Activated CD4-positive, alpha-beta T cell treated with anti-CD3 and anti-CD28 coated beads for 48 hours (primary cell): ENCODE measurements at regions not wholly inside any gene's neighbourhood (a gene's known extent, or its start where the extent isn't known, plus 50 kb on each side); places are given as distances from the start of the nearest gene placed in this dataset.

Source experiments
- DNase-seq: peaks from one replicate; pipeline ENCODE4 v3.0.0-alpha.2; 2020

DNA sequence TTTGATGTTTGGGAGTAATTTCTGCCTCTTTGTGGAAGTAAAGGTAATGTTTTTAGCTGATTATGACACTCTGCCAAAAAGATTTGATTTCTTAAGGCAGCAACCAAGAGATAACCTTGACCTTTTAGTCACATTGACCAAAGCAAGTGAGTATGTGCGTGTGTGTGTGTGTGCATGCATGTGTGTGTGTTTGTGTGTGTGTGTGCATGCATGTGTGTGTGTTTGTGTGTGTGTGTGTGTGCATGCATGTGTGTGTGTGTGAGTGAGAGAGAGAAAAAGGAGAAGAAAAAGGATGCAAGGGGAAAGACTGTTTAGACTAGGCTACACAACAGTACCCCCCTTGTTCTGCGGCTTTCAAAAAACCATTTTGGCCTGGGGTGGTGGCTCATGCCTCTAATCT lies 88.1 kb upstream of the NPVF start:
- no peak for DNase-seq

DNA sequence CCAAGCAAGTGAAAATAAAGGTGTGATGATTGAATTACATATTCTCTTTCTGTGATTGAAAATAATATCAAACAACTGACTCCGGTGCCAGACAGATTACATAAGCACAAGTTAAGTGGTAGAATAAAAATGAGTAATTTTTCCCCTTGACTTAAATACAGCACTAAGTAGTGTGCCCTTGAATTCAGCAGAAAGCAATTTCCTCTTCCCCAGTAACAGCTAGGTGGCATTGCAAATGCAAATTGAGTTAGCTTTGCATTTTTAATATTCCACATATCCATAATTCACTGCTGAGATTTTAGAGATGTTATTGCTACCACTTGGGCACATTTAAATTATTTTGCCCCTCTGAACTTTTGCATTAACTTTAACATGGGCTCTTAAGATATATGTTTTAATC lies 89.8 kb upstream of the NPVF start:
- no peak for DNase-seq

DNA sequence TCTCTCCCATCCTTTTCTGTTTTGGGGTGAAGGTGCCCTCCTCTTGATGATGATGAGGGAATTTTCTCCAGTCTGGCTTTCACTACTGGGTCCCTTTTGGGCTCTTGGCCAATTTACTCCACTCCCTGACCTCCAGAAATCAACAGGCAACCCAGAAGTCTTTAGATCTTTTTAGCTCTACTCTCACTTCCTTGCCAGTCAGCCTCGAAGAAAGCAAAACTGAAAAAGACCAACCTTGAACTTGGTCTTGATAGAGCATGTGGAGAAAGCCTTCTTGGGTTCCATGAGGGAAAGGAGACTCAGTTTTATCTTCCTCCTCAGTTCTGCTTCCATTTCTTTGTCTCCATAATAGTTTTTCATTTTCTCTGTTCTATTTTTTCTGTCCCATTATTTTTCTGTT lies 91.4 kb upstream of the NPVF start:
- no peak for DNase-seq

DNA sequence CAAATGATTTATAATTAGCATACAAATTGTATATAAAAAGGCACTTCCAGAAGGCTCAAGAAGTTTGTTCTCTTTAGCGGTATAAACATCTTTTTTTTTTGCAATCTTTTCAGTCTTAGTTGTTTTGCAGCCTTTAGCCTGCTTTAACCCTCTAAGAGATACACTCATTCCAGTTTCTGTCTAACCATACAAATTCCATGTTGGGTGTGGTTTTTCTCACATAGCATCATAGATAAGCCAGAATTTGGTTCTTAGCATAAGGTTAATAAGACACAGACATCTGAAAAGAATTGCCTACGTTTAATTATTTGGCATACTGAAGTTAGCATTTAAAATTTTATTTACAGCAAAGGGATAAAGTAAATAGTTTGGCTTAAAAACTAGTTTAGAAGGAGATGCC lies 92.5 kb upstream of the NPVF start:
- no peak for DNase-seq

DNA sequence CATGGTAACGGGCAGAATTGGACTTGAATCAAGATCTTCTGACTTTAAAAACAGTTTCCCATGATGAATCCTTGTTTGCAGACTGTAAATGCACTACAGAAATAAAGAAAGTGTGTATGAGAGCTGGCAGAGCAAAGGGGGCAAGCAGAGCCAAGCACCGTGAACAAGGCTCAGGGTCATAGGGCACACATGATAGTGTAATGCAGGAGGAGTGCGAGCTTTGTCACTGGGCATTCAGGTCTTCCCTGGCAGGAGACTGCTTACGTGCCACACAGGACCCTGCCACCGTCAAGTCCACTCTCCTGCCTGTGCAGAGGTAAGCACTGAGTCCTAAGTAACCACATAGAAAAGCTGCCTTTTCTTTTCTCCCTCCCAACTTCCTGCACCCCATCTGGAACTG lies 93.1 kb upstream of the NPVF start:
- DNase-seq, result no peak

DNA sequence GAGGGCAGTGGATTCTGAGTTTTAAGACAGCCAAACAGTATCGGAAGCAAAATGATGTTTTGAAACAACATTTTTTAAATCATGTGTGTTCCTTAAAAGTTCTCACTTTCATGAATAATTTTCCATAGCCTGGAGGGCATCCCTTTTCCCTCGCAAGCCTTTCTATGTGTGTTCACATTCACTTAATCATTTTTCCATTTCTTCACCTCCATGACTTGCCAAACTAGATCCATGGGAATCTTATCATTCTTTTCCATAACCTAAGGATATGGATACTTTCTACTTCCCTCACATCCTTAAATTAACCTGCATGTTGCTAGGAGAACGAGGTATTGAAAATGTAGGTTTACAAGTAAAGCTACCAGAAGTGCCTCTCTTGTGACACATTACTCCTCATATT lies 94.2 kb upstream of the NPVF start:
- DNase-seq, result no peak

DNA sequence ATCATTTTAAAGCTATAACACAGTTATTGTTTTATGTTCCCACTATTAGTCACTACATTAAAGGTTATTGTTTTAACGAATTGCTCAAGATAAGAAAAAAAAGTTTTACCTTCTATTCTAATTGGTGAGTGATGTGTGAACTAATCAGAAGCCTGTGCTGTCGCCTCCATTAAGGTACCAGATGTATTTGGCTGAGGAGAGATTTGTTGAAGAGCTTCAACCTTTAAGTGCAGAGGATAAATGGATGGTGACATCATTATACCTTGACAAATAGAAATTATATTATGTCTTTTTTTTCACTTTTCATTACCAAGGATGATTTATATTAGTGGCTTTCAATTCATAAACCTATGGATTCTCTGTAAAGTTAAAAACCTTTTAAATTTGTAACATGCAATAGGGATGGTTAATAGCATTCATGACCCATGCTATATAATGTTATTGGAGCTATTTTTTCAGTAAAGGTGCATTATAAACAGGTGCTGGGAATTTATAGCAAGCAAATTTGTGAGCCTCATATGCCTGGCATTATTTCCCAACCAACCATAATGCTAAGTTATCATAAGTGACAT lies 97.0 kb upstream of the NPVF start:
- no peak for DNase-seq

DNA sequence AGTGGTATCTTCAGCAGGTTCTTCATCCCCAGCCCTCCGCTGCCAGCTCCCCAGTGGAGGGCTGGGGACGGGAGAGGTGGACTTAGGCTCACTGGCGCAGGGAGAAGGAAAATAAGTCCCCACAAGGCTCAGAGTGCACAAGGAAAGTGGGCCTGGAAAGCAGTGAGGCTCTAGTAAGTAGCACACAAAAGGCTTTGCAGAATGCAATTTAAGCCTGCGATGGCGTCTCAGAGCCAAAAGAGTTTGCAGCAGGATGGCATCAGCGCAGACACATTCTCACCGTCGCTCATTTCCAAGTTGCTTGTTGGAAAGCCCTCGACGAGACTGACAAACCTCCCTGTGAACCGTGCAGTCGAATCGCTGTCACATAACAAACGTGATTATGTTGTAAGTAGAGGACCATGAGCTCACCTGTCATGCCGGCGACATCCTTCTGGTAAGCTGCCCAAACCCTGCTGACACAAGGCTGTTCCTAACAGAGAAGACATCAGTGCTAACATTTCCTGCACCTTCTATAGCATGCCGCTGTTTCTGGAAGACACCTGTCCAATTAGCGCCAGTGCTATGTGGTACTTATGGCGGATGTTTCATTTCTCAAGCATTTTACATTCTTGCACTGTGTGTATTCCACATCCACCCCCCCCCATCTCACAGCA lies 98.3 kb upstream of the NPVF start:
- no peak for DNase-seq

DNA sequence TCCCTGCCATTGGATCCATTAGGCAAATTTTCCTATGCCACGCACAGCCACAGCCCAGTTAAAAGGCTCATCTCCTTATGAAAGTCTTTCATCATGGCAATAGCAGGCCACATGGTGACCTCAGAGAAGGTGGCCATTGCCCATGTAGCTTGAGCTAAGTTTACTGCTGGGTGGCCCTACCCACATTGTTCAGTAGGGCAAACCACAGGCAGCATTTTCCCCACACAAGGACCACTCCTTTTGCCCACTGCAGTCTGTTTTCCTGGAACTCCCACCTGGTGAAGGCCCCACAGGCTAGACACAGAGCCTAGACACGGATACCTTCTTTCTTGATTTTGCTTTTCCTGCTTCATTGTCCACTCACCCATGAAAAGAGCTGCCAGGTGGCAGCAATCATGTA lies 101.5 kb upstream of the NPVF start:
- no peak for DNase-seq

DNA sequence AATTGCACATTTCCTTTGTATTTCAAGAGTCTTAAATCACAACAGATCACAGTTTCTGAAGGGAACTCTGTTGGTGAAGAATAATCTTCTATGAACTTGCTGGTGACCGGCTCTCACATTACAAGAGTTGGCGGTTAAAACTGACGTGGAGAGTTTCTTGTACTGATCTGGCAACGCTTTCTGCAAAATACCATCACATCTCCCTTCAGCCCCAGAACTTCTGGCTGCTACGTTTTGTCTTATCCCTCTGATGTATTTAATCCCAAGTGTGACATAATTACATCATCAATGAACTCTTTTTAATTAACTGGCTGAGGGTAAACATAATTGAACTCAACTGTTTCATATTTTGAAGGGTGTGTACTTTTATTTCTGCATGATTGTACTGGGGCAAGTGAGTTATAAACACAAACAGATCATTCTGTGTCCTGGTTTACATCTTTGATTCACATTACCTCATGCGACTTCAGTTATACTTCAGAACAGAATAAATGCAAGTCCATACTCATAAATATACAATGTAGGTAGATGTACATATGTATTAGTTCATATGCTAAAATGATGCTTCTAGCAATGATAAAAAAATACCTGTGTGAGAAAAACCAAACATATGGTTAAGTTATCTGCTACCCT lies 105.1 kb upstream of the NPVF start:
- no peak for DNase-seq

DNA sequence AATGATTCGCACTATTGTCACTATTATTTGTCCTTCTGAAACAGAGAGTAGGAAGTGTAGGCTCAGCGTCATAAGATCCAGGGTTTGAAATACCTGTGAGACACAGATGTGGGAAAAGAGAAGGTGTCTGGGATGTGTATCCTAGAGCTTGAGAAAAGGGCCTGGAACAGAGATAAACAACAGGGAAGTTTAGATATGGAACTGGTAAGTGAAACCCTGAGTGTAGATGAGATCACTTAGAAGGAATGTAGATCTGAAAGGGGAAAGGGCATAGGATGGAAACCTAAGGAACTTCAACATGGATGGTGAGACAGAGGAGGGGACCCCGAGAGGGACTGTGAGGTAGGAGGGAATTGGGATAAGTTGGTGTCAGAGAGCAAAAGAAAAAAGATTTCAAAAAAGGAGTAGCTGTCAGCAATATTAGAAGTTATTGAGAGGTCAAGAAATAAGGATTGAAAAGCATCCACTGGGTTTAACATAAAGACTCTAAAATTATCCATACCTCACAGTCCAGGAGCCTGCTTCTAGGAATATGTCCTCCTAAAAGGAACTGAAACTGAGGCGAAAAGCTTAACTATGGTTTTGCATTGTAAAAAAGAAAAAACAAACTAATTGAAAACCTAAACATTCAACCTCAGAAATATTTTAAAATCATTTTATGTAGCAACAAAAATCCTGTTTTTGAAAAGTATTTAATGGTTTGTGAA lies 119.2 kb upstream of the NPVF start:
- DNase-seq, result no peak

DNA sequence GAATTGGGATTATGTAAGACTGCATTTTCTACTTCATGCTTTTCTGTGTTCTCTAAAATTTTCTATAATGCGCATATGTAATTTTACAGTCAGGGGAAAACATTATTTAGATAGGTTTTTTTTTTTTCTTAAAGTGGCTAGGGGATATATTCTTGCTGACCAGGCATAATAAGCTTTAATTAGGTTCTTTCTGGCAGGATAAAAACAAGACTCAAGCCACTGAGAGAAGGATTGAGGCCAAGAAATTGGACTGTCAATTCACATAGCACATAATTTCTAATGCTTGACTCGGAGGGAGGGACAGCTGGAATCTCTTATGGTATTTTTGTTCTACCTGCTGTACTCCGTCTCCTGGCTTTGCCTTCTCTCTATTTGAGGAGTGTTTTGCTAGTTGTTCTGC lies 119.8 kb upstream of the NPVF start:
- no peak for DNase-seq

DNA sequence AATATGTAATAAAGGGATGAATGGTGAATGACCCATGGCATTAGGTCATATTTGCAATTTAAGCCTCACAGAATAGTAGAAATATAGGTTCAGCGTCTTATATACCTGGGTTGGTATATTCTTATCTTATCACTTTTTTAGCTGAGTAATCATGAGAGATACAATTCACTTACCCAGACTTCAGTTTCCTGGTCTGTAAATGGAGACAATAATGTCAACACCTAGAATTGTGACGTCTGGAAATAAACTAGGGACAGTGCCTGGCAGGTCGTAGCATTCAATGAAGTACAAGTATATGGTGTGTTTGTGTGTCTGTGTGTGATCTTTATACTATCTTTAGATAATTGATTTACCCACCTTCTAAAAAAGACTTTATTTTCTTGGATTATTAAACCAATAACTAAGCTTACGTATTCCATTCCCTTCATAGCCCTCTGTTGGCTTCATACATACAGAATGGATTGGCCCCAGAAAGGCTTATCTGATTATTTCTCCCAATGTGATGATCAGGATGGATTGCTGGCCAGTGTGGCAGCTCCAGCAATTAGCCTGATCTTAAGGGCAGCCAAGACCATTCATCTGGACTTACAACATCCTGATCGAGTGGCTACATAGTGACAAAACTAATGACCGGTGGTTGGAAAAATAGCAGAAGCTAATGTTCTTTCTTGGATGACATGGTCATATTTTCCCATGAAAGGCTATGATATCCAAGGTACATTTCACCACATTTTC lies 121.2 kb upstream of the NPVF start:
- no peak for DNase-seq

DNA sequence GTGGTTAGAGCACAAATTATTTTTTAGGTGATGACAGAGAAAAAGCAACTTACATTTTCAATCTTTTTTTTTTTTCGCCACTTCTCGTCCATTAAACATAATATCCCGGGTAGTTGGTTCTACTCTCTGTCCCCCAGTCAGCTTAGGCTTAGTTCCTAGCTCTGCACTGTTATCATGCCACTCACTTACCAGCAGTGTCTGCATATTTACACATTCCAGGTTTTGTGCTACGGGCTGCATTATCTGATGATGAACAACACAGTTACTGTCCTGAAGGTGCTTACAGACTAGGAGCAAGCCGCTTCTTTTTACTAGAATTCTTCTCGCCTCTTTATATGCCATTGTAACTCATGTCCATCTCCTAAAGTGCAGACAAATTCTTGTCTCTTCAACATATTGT lies 121.8 kb upstream of the NPVF start:
- DNase-seq, result no peak

DNA sequence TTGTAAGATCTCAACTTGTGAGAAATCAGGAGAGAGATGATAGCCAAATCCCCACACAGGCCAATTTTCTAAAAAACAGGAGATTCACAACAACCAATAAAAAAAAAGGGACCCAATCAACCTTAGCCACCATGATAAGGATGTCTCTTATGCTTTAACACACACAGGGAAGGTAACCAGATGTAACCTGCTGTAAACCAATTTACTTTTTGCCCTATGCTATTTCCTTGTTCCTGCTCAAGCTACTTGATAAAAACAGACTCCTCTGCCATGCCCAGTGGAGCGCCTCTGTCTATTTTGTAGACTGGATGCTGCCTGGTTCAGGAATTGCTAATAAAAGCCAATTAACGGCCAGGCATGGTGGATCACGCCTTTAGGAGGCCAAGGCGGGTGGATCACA lies 123.5 kb upstream of the NPVF start:
- DNase-seq, result no peak

DNA sequence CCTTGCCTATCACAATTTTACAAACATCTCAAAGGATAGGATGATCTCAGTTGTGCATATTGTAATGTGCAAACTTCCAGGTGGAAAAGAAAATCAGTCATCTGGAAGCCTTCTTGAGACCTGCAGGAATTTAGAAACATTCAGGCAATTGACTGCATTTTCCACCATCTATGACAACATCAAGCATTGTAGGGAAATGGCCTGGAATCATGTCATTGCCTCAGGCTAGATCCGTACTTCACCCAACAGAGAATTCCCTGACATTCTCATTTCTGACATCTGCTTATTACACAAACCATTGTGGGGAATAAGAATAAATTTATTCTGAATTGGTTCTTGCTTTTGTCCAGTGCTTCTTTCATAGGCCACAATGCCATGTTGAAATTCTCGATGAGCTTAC lies 124.9 kb upstream of the NPVF start:
- no peak for DNase-seq

DNA sequence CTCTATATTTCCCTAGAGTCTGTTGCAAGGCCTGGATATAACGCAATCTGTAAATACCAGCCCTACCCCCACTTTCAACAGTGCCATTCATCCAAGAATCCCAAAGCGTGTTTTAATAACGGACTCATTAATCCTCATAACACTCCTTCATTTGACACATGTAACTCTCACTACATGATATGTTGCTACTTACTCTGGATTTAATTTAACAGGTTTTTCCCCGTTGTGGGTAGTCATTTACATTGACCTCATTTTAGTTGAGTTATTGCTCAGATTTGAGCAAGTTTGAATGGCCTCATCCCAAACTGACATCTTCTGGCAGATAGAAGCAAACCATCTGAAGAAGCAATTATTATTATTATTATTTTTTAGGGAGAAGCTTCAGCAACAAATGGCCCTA lies 125.4 kb upstream of the NPVF start:
- DNase-seq, result no peak

DNA sequence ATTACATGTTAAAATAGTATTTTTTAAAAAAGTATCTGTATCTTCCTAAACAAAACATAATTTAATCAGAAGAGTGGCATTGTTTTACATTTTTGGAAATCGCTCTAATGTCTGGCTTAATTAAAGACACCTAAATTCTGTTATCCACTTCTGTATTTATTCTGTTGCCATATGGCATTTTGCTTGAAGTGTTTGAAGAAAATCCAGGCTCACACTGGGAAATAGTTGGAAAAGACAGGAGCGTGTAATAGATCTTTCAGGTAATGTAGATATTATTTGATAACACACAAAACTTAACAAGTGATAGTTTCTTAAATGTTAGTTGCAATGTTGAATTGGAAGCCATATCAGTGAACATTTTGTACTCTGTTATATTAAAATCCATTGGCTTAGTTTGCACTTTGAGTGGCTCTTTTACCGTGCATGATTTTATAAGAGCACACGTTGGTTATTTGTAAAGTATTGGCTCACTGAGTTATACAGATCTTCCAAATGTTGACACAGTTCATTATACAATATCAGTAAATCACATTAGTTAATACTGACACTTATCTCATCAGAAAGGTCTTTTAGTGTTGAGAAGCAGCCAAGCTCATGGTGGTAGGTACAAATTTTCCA lies 128.4 kb upstream of the NPVF start:
- DNase-seq, result no peak

DNA sequence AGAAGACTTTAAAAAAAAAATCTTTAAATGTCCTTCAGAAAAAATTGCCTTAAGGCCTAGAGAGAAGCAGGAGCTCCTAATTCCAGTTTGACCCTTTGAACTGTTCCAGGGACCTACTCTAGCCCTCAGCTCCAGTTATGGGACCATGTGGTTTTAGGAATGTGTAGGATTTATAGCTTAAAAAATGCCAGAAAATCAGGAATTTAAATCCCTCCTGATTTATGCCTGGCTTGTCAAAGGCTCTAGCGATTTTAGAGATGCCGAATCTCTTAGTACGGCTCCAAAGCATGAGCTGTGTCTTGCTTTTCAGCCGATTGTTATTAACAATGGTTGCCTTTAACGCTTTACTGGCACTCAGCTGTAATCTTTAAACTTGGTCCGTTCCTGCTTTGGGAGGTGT lies 130.6 kb upstream of the NPVF start:
- DNase-seq, result no peak

DNA sequence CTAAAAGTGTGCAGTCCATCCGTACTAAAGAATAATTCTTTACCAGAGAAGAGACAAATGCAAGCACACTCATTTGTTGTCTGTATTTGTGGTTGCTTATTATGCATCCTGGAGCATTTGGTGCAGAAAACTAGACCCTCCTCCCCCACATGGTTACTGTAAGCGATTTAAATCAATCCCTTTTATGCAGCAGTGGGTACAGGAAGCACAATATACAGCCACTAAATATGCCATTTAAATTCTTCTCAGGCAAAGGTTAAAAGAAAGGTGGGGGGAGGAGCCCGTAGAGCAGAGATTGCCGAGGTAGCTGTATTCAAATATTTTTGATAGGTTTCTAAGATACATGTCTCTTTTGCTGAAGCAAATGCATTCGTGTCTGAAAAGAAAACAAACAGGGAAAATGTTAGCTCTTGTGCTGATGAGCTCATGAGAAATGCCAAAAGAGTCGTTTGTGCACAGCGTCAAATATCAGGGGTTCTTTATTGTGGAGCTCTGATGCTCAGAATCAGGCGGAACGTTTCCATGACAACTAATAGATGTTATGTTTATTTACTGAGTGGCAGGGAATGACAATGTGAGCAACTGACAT lies 131.3 kb upstream of the NPVF start:
- no peak for DNase-seq

DNA sequence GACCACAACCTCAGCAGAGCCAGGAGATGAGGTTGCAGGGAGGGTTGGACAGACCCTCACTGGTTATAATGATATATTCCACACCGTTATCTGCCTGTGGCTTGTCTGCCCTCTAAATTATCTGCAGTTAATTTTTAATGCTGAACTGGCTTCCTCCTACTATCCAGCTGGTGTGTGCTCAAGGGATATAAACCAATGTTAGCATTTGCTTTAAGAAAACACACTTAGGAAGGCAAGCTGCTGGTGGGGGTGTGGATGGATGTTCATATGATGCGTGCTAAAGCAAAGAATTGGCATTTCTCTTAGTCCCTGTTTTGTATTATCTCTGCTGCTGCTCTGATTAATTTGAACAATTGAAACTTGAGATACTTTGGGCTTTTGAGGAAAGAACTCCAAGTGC lies 132.2 kb upstream of the NPVF start:
- DNase-seq, result no peak

DNA sequence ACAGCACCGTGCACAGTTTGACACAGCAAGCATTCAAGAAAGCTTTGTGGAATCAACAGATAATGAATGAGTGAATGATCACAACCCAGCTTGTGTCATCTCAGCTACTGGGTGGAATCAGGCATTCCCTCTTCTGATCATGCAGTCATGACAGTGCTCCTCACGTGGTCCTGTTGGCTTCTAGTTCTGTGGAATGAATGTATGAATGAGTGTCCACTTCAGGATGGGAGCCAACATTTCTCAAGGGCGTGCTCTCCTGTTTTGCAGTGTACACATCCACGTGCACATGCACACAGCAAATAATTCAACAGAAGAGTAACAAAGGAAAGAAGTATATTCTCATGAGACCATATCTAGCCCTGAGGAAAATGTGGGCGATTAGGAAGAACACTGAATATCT lies 133.1 kb upstream of the NPVF start:
- no peak for DNase-seq

DNA sequence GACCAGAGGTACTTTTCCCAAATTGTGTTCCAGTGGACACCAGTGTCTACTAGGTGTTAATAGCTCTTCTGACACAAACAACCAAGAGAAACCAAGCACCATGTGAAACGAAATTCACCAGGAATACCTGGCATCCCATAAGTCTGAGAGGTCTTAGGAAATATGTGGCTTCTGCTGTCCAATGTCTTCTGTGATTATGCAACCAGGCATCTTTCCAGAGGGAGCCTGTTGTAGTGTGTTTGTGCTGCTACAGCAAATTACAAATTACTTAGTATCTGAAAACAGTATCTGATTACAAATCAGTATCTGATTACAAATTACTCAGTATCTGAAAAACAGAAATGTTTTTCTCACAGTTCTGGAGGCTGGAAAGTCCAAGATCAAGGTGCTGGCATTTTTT lies 133.6 kb upstream of the NPVF start:
- no peak for DNase-seq
